ENCODE measurements at regions not wholly inside any gene's neighbourhood (a gene's known extent, or its start where the extent isn't known, plus 50 kb on each side); places are given as distances from the start of the nearest gene placed in this dataset.

DNA sequence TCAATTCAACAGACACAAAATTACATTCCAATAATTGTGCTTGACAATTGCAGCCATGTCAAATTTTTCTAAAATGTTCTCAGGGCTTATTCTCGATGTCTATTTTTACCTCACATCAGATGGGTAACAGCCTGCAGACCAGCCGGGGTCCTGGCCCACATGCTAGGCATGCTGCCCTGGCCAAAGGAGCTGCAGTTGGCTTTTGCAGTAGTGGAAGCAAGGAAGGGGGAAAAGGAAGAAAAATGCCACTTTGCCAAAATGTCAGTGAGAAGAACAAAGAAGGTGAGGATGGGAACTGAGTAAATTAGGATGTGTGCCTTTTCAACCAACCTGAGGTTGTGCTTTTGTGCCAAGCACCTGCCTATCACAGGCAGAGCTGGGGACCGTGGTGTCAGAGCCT is 161.0 kb downstream of the FOXB1 start:
- TF ChIP-seq ZFX (IDR thresholded peaks at IDR 0.05): no peak
- TF ChIP-seq, protein P1, sequence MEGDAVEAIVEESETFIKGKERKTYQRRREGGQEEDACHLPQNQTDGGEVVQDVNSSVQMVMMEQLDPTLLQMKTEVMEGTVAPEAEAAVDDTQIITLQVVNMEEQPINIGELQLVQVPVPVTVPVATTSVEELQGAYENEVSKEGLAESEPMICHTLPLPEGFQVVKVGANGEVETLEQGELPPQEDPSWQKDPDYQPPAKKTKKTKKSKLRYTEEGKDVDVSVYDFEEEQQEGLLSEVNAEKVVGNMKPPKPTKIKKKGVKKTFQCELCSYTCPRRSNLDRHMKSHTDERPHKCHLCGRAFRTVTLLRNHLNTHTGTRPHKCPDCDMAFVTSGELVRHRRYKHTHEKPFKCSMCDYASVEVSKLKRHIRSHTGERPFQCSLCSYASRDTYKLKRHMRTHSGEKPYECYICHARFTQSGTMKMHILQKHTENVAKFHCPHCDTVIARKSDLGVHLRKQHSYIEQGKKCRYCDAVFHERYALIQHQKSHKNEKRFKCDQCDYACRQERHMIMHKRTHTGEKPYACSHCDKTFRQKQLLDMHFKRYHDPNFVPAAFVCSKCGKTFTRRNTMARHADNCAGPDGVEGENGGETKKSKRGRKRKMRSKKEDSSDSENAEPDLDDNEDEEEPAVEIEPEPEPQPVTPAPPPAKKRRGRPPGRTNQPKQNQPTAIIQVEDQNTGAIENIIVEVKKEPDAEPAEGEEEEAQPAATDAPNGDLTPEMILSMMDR (conservative IDR thresholded peaks at IDR 0.05): no peak

All from C4-2B (cell line).